H1 (cell line): ENCODE measurements at regions not wholly inside any gene's neighbourhood (a gene's known extent, or its start where the extent isn't known, plus 50 kb on each side); places are given as distances from the start of the nearest gene placed in this dataset.

Experiments used
- BCL11A ChIP-seq, 2 experiments: IDR thresholded peaks; one replicate each; pipeline ENCODE4 v1.6.1; 2011; ENCODE audit warnings: low read depth in 2 of 2, low read length in 2 of 2, mild to moderate bottlenecking in 2 of 2
- CBX5 ChIP-seq: fragments of 300-800, 300-1000 bp; sonication (generic); IDR thresholded peaks from 2 replicates; pipeline ENCODE4 v1.7.1; 2016; ENCODE audit warnings: antibody characterized with exemption, low read length, low read depth
- RBBP5 ChIP-seq: IDR thresholded peaks from 2 replicates; pipeline ENCODE4 v1.7.1; 2012; ENCODE audit warnings: low read depth, mild to moderate bottlenecking, inconsistent platforms, low read length, moderate library complexity, borderline replicate concordance
- TBP ChIP-seq: IDR thresholded peaks from 2 replicates; pipeline ENCODE4 v1.6.1; 2011; ENCODE audit warnings: low read depth, low read length, improper control_type of control experiment
- YY1 ChIP-seq: IDR thresholded peaks from 2 replicates; pipeline ENCODE4 v1.6.1; 2011; ENCODE audit warnings: low read depth, mild to moderate bottlenecking, low read length

GRCh38 chrX:39667191-39667590 lies 430.6 kb downstream of the BCOR start (continued):
- TF ChIP-seq BCL11A (IDR thresholded peaks at IDR 0.05; ENCODE audit: low read depth in 2 of 2, low read length in 2 of 2) (no peak), TBP (no peak), CBX5 (no peak), RBBP5 (no peak), YY1 (no peak)
